Panc1 (cell line): ENCODE measurements at regions not wholly inside any gene's neighbourhood (a gene's known extent, or its start where the extent isn't known, plus 50 kb on each side); places are given as distances from the start of the nearest gene placed in this dataset.

Source experiments
- ATAC-seq: fragments of 200-7000 bp; cut with Tn5 transposase; 2 replicates; pipeline ENCODE4 v1.9.1; 2020; ENCODE audit warnings: mild to moderate bottlenecking, moderate library complexity
- BruUV-seq: library from RNA; stranded (reverse); fragments of 400-500 nt; replicated peaks from 2 replicates; lab custom pipeline; 2021; lab: Mats Ljungman, UMichigan
- CTCF ChIA-PET: fragments of 300-600 bp; sonication (Branson Sonifier 250); formaldehyde crosslinking; loops from one replicate; lab custom pipeline; 2022; ENCODE audit warnings: antibody characterized with exemption; lab: Charles Lee
- POLR2A ChIA-PET: fragments of 300-600 bp; sonication (Branson Sonifier 250); formaldehyde crosslinking; loops from one replicate; lab custom pipeline; 2022; ENCODE audit warnings: antibody characterized with exemption; lab: Charles Lee
- DNase-seq: peaks from one replicate; pipeline ENCODE4 v3.0.0-alpha.2; 2010; ENCODE audit warnings: low read depth, low spot score
- H3K27ac ChIP-seq: 2 replicates; pipeline ENCODE4 v1.5.1; 2011; ENCODE audit warnings: mild to moderate bottlenecking, low read length, inconsistent platforms
- H3K27me3 ChIP-seq: fragments of 200-500 bp; sonication (Bioruptor generic); 2 replicates; pipeline ENCODE4 v1.6.0; 2014; ENCODE audit warnings: low read length, inconsistent platforms; ENCODE audit not compliant: control insufficient read depth, insufficient read depth
- H3K36me3 ChIP-seq: fragments of 200-500 bp; sonication (Bioruptor generic); 2 replicates; pipeline ENCODE4 v1.5.1; 2014; ENCODE audit warnings: inconsistent platforms, mild to moderate bottlenecking, low read length, moderate library complexity; ENCODE audit not compliant: control insufficient read depth, insufficient read depth
- H3K4me1 ChIP-seq: 2 replicates; pipeline ENCODE4 v1.5.1; 2011; ENCODE audit warnings: inconsistent platforms, mild to moderate bottlenecking, low read length, moderate library complexity; ENCODE audit not compliant: control insufficient read depth, insufficient read depth
- H3K4me3 ChIP-seq, 2 experiments: 2 replicates each; pipeline ENCODE4 v1.5.1; 2011 to 2012; ENCODE audit warnings: low read depth in 2 of 2, low read length in 2 of 2, mild to moderate bottlenecking in 2 of 2, inconsistent platforms in 1 of 2, moderate library complexity in 1 of 2
- H3K9me3 ChIP-seq: fragments of 200-500 bp; sonication (Bioruptor generic); 2 replicates; pipeline ENCODE4 v1.5.1; 2014; ENCODE audit warnings: low read depth, mild to moderate bottlenecking, inconsistent platforms, low read length, moderate library complexity; ENCODE audit not compliant: control insufficient read depth, insufficient read depth
- POLR2AphosphoS5 ChIP-seq: IDR thresholded peaks from 2 replicates; pipeline ENCODE4 v1.6.1; 2012; ENCODE audit warnings: mild to moderate bottlenecking, low read depth, low read length, moderate library complexity
- SIN3A ChIP-seq: IDR thresholded peaks from 2 replicates; pipeline ENCODE4 v1.6.1; 2012; ENCODE audit warnings: low read depth, mild to moderate bottlenecking, low read length, moderate library complexity, borderline replicate concordance; ENCODE audit not compliant: insufficient read depth
- TCF7L2 ChIP-seq: IDR thresholded peaks from 2 replicates; pipeline ENCODE4 v1.6.1; 2011; ENCODE audit warnings: mild to moderate bottlenecking, low read depth, low read length, inconsistent platforms
- in situ Hi-C: cut with HindIII; loops from 2 replicates; pipeline ENCODE4 v1.10.0; 2016; ENCODE audit warnings: low sequenced_read_pairs, low pct_unique_long_range_greater_than_20kb
- intact Hi-C: fragments of 100-400 bp; cut with micrococcal nuclease; formaldehyde crosslinking; loops from one replicate; pipeline ENCODE4 v1.10.0; 2022; ENCODE audit not compliant: unreplicated experiment
- TF ChIP-seq, protein P1 (sequence below): fragments of 450-650 bp; IDR thresholded peaks from 2 replicates; pipeline ENCODE4 v1.5.1; 2017; ENCODE audit warnings: mild to moderate bottlenecking
- TF ChIP-seq, protein P2 (sequence below), 2 experiments: IDR thresholded peaks; 2 replicates each; pipeline ENCODE4 v1.6.1; 2011 to 2012; ENCODE audit warnings: low read depth in 2 of 2, control low read depth in 1 of 2, low read length in 1 of 2, mild to moderate bottlenecking in 1 of 2, moderate library complexity in 1 of 2; ENCODE audit not compliant: insufficient read depth in 1 of 2

DNA sequence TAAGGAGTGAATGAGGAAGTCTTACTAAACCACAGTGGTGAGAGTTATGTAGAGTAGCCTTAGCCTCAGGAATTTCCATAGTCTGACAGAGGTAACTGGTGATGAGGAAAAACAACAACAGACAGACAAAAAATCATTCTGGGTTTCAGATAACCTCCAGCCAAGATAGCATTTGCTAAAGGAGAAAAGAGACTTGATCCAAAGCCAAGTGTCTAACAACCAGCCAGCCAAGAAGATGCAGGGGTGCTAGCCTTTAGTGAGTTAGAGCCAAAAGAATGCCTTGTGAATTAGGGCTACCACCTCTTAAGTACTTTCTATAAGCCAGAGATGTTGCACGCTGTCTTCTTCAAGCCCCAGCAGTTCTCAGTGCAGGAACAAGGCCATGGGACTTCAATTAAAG is 478.0 kb upstream of the CPEB2 start:
- intact Hi-C loops: no loop called here
- CTCF ChIA-PET: no interaction called here
- Histone ChIP-seq H3K27me3 (no peaks in the 10 kb centered on the region), H3K9me3 (no peaks in the 10 kb centered on the region), H3K4me3 (no peak overlapping the region), H3K4me1 (no peaks in the 10 kb centered on the region), H3K27ac (no peak overlapping the region), H3K36me3 (no peaks in the 10 kb centered on the region)
- POLR2A ChIA-PET: no interaction called here
- BruUV-seq: no TSS peak
- in situ Hi-C loops: no loop called here
- ATAC-seq (no peak), DNase-seq (no peak)
- TF ChIP-seq POLR2AphosphoS5: no peak
- no peak for TF ChIP-seq SIN3A
- TF ChIP-seq TCF7L2: no peak
- TF ChIP-seq, protein P1, sequence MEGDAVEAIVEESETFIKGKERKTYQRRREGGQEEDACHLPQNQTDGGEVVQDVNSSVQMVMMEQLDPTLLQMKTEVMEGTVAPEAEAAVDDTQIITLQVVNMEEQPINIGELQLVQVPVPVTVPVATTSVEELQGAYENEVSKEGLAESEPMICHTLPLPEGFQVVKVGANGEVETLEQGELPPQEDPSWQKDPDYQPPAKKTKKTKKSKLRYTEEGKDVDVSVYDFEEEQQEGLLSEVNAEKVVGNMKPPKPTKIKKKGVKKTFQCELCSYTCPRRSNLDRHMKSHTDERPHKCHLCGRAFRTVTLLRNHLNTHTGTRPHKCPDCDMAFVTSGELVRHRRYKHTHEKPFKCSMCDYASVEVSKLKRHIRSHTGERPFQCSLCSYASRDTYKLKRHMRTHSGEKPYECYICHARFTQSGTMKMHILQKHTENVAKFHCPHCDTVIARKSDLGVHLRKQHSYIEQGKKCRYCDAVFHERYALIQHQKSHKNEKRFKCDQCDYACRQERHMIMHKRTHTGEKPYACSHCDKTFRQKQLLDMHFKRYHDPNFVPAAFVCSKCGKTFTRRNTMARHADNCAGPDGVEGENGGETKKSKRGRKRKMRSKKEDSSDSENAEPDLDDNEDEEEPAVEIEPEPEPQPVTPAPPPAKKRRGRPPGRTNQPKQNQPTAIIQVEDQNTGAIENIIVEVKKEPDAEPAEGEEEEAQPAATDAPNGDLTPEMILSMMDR: no peak
- TF ChIP-seq, protein P2, sequence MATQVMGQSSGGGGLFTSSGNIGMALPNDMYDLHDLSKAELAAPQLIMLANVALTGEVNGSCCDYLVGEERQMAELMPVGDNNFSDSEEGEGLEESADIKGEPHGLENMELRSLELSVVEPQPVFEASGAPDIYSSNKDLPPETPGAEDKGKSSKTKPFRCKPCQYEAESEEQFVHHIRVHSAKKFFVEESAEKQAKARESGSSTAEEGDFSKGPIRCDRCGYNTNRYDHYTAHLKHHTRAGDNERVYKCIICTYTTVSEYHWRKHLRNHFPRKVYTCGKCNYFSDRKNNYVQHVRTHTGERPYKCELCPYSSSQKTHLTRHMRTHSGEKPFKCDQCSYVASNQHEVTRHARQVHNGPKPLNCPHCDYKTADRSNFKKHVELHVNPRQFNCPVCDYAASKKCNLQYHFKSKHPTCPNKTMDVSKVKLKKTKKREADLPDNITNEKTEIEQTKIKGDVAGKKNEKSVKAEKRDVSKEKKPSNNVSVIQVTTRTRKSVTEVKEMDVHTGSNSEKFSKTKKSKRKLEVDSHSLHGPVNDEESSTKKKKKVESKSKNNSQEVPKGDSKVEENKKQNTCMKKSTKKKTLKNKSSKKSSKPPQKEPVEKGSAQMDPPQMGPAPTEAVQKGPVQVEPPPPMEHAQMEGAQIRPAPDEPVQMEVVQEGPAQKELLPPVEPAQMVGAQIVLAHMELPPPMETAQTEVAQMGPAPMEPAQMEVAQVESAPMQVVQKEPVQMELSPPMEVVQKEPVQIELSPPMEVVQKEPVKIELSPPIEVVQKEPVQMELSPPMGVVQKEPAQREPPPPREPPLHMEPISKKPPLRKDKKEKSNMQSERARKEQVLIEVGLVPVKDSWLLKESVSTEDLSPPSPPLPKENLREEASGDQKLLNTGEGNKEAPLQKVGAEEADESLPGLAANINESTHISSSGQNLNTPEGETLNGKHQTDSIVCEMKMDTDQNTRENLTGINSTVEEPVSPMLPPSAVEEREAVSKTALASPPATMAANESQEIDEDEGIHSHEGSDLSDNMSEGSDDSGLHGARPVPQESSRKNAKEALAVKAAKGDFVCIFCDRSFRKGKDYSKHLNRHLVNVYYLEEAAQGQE (IDR thresholded peaks at IDR 0.05; ENCODE audit: insufficient read depth in 1 of 2, low read depth in 2 of 2, low read length in 1 of 2): no peak

DNA sequence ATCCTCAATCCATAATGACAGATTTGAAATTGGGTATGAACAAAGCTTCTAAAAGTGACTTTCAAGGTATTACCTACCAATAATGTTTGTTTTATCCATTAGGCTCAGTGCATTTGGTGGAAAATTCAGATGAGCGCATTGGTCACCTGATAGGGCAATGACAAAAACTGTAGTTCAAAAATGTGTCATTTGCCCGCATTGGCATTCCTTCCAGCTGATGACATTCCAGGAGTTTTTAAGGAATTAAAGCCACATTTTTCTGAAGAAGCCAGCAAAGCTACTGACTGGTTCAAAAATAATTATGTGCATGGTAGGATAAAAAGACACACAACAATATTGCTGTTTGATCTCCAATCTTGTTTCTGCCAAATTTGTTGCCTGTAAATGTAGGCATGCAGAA is 473.4 kb upstream of the CPEB2 start:
- H3K9me3 ChIP-seq: no peaks in the 10 kb centered on the region
- H3K27ac ChIP-seq: no peak overlapping the region
- intact Hi-C loops: no loop called here
- H3K4me1 ChIP-seq: no peaks in the 10 kb centered on the region
- no TSS peak for BruUV-seq
- ATAC-seq (no peak), DNase-seq (no peak)
- ChIA-PET POLR2A (no interaction called here), CTCF (no interaction called here)
- no peak overlapping the region for H3K4me3 ChIP-seq
- in situ Hi-C loops: no loop called here
- TF ChIP-seq, protein P1: no peak
- TF ChIP-seq, protein P2 (IDR thresholded peaks at IDR 0.05; ENCODE audit: insufficient read depth in 1 of 2, low read depth in 2 of 2, low read length in 1 of 2): no peak
- TF ChIP-seq TCF7L2 (no peak), POLR2AphosphoS5 (no peak), SIN3A (no peak)
- no peaks in the 10 kb centered on the region for H3K27me3 ChIP-seq
- no peaks in the 10 kb centered on the region for H3K36me3 ChIP-seq
